Tibial artery (tissue), 4 donors: ENCODE measurements at regions not wholly inside any gene's neighbourhood (a gene's known extent, or its start where the extent isn't known, plus 50 kb on each side); places are given as distances from the start of the nearest gene placed in this dataset.
"Not testable (repeated sequence)": the region's sequence is repeated elsewhere in the genome, so short reads cannot be mapped to it uniquely, and the experiment has no call there.

Experiments
- DNase-seq, 2 donors: peaks; one replicate each; pipeline ENCODE4 v3.0.0-alpha.2; 2019
- H3K27ac ChIP-seq, 2 donors: fragments of 200-600 bp; sonication (generic) in 1 of 2; 1 replicate in 1 of 2; 2 replicates in 1 of 2; pipeline ENCODE4 v1.5.1; 2018 to 2019; ENCODE audit warnings: mild to moderate bottlenecking in 1 of 2
- H3K27me3 ChIP-seq, 2 donors: fragments of 200-600 bp; sonication (generic) in 1 of 2; one replicate each; pipeline versions ENCODE4 v1.5.1 to v1.6.0; 2016 to 2019
- H3K36me3 ChIP-seq, 3 donors: fragments of 200-600 bp; sonication (generic) in 2 of 3; one replicate each; pipeline ENCODE4 v1.5.1; 2016 to 2019; ENCODE audit warnings: mild to moderate bottlenecking in 2 of 3
- H3K4me1 ChIP-seq, 4 donors: fragments of 200-600 bp; sonication (generic) in 2 of 4; 1 replicate in 3 of 4; 2 replicates in 1 of 4; pipeline ENCODE4 v1.5.1; 2016 to 2019
- H3K4me3 ChIP-seq, 2 donors: fragments of 200-600 bp; sonication (generic) in 1 of 2; 1 replicate in 1 of 2; 2 replicates in 1 of 2; pipeline ENCODE4 v1.5.1; 2018 to 2019; ENCODE audit warnings: mild to moderate bottlenecking in 2 of 2
- H3K9me3 ChIP-seq, 3 donors: fragments of 200-600 bp; sonication (generic) in 1 of 3; one replicate each; pipeline ENCODE4 v1.5.1; 2016 to 2019
- intact Hi-C: fragments of 100-400 bp; cut with DNase I; formaldehyde crosslinking; loops from one replicate; pipeline ENCODE4 v1.15.0; 2023; ENCODE audit warnings: low total_unique reads
- TF ChIP-seq, protein P1 (sequence below), 2 experiments: fragments of 200-600 bp in 1 of 2; fragments of 450-650 bp in 1 of 2; IDR thresholded peaks; one replicate each; pipeline ENCODE4 v1.5.1; 2017 to 2019; ENCODE audit warnings: antibody characterized with exemption in 2 of 2, mild to moderate bottlenecking in 1 of 2, moderate library complexity in 1 of 2

- intact Hi-C loops, result loop anchor here (10.0 kb wide), 1 partner anchor 1955 kb away; the partner anchor contains the start of gene PER2
Observed at GRCh38 chr2:240240017-240240734, 99.7 kb upstream of the OTOS start.

DNA sequence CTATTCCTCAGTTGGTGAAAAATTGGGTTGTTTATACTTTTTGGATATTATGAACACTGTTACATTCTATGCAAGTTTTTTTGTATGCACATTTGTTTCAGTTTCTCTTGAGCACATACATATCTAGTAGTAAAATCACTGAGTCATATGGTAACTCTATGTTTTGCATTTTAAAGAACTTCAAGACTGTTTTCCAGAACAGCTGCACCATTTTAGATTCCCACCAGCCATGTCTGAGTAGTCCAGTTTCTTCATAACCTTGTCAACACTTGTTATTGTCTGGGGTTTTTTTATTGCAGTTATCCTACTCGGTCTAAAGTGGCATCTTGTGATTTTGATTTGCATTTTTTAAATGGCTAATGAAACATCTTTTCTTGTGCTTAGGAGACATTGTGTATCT is 100.3 kb upstream of the OTOS start:
- H3K4me3 ChIP-seq, result no peak overlapping the region
- intact Hi-C loops, result loop anchor here (10.0 kb wide), 1 partner anchor 1956 kb away; the partner anchor contains the start of gene PER2
- no peak for DNase-seq
- H3K4me1 ChIP-seq, result peaks cover 0 to 42% (median 24%) of the 10 kb centered on the region in 4 donors
- H3K36me3 ChIP-seq, result no peaks in the 10 kb centered on the region
- no peak overlapping the region for H3K27ac ChIP-seq
- H3K27me3 ChIP-seq, result no peaks in the 10 kb centered on the region
- TF ChIP-seq, protein P1, sequence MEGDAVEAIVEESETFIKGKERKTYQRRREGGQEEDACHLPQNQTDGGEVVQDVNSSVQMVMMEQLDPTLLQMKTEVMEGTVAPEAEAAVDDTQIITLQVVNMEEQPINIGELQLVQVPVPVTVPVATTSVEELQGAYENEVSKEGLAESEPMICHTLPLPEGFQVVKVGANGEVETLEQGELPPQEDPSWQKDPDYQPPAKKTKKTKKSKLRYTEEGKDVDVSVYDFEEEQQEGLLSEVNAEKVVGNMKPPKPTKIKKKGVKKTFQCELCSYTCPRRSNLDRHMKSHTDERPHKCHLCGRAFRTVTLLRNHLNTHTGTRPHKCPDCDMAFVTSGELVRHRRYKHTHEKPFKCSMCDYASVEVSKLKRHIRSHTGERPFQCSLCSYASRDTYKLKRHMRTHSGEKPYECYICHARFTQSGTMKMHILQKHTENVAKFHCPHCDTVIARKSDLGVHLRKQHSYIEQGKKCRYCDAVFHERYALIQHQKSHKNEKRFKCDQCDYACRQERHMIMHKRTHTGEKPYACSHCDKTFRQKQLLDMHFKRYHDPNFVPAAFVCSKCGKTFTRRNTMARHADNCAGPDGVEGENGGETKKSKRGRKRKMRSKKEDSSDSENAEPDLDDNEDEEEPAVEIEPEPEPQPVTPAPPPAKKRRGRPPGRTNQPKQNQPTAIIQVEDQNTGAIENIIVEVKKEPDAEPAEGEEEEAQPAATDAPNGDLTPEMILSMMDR (IDR thresholded peaks at IDR 0.05), result no peak
- no peaks in the 10 kb centered on the region for H3K9me3 ChIP-seq

More at GRCh38 chr2:240240017-240240734, 99.7 kb upstream of the OTOS start:
- Histone ChIP-seq H3K27ac (no peak overlapping the region), H3K4me3 (no peak overlapping the region), H3K9me3 (no peaks in the 10 kb centered on the region), H3K27me3 (no peaks in the 10 kb centered on the region), H3K36me3 (no peaks in the 10 kb centered on the region), H3K4me1 (peaks cover 0 to 41% (median 21%) of the 10 kb centered on the region in 4 donors)
- DNase-seq, result no peak
- TF ChIP-seq, protein P1 (IDR thresholded peaks at IDR 0.05), result no peak

- no peak overlapping the region for H3K27ac ChIP-seq
- TF ChIP-seq, protein P1 (IDR thresholded peaks at IDR 0.05), result no peak
- peaks cover 0 to 42% (median 25%) of the 10 kb centered on the region in 4 donors for H3K4me1 ChIP-seq
- intact Hi-C loops, result loop anchor here (10.0 kb wide), 1 partner anchor 1957 kb away; the partner anchor contains the start of gene PER2
- no peaks in the 10 kb centered on the region for H3K36me3 ChIP-seq
- H3K27me3 ChIP-seq, result no peaks in the 10 kb centered on the region
- no peak overlapping the region for H3K4me3 ChIP-seq
- H3K9me3 ChIP-seq, result no peaks in the 10 kb centered on the region
- DNase-seq, result no peak
Observed at GRCh38 chr2:240241572-240241971, 101.1 kb upstream of the OTOS start.

DNA sequence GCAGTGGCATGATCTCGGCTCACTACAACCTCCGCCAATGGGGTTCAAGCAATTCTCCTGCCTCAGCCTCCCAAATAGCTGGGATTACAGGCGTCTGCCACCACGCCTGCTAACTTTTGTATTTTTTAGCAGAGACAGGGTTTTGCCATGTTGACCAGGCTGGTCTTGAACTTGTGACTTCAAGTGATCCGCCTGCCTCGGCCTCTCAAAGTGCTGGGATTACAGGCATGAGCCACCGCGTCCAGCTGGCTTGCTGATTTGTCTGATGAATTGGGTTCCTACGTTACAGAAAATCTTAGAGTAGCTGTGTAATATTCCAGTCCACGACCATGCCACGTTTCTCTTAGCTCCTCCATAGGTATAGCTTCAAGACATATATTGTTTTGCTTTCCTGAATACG is 102.6 kb upstream of the OTOS start:
- H3K27me3 ChIP-seq, H3K9me3 ChIP-seq, DNase-seq, H3K27ac ChIP-seq, H3K36me3 ChIP-seq, H3K4me3 ChIP-seq: not testable (repeated sequence)
- intact Hi-C loops, result loop anchor here (10.0 kb wide), 1 partner anchor 1958 kb away; the partner anchor contains the start of gene PER2
- H3K4me1 ChIP-seq, result peaks cover 0 to 31% (median 16%) of the 10 kb centered on the region in 4 donors

DNA sequence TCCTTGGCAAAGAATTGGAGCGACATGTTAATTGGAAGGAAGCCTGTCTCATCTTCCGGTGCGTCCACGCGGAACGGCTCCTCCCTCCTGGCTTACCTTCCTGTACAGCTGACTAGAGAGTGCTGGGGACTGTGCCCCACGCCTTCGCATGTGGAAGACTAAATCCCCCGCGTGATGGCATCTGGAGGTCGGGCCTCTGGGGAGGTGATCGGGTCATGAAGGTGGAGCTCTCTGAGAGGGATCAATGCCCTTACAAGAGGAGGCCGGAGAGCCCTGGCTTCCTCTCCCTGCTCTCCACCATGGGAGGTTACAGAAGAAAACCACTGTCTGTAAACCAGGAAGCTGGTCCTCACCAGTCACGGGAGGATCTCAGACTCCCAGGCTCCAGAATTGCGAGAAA is 104.1 kb upstream of the OTOS start:
- no peaks in the 10 kb centered on the region for H3K36me3 ChIP-seq
- no peaks in the 10 kb centered on the region for H3K9me3 ChIP-seq
- peaks cover 0 to 32% (median 17%) of the 10 kb centered on the region in 4 donors for H3K4me1 ChIP-seq
- TF ChIP-seq, protein P1 (IDR thresholded peaks at IDR 0.05), result no peak
- no peak overlapping the region for H3K4me3 ChIP-seq
- DNase-seq, result no peak
- no peaks in the 10 kb centered on the region for H3K27me3 ChIP-seq
- intact Hi-C loops, result loop anchor here (10.0 kb wide), 1 partner anchor 1960 kb away; the partner anchor contains the start of gene PER2
- peak overlapping the region; percentile 64 to 97 for H3K27ac ChIP-seq

- Histone ChIP-seq H3K27me3 (no peaks in the 10 kb centered on the region), H3K4me1 (peaks cover 0 to 38% (median 21%) of the 10 kb centered on the region in 4 donors), H3K4me3 (no peak overlapping the region), H3K9me3 (no peaks in the 10 kb centered on the region), H3K36me3 (no peaks in the 10 kb centered on the region), H3K27ac (peak overlapping the region; percentile 64 to 97)
- TF ChIP-seq, protein P1 (IDR thresholded peaks at IDR 0.05), result no peak
- DNase-seq, result no peak
- intact Hi-C loops, result loop anchor here (10.0 kb wide), 1 partner anchor 1960 kb away; the partner anchor contains the start of gene PER2
Observed at GRCh38 chr2:240245184-240245583, 104.7 kb upstream of the OTOS start.
